LNCAP (cell line): ENCODE measurements at regions not wholly inside any gene's neighbourhood (a gene's known extent, or its start where the extent isn't known, plus 50 kb on each side); places are given as distances from the start of the nearest gene placed in this dataset.

Experiments used
- CTCF ChIP-seq: fragments of 450-650 bp; IDR thresholded peaks from 2 replicates; pipeline ENCODE4 v1.5.1; 2017; ENCODE audit warnings: mild to moderate bottlenecking

GRCh38 chr2:57539761-57540160 is 506.8 kb upstream of the VRK2 start:
- no peak for TF ChIP-seq CTCF

- no peak for TF ChIP-seq CTCF
Observed at GRCh38 chr2:57542081-57542480, 504.5 kb upstream of the VRK2 start.

GRCh38 chr2:57543211-57543610 is 503.4 kb upstream of the VRK2 start:
- TF ChIP-seq CTCF, result no peak

GRCh38 chr2:57544624-57545023 is 502.0 kb upstream of the VRK2 start:
- TF ChIP-seq CTCF, result no peak

GRCh38 chr2:57546478-57546877 is 500.1 kb upstream of the VRK2 start:
- TF ChIP-seq CTCF, result no peak

GRCh38 chr2:57549642-57550102 is 496.9 kb upstream of the VRK2 start:
- peak; percentile 35; the same call in 1 of the 2 replicates for TF ChIP-seq CTCF

- no peak for TF ChIP-seq CTCF
Observed at GRCh38 chr2:57550912-57551311, 495.7 kb upstream of the VRK2 start.

GRCh38 chr2:57552885-57553284 is 493.7 kb upstream of the VRK2 start:
- no peak for TF ChIP-seq CTCF
